NCI-H82 (cell line): ENCODE measurements at regions not wholly inside any gene's neighbourhood (a gene's known extent, or its start where the extent isn't known, plus 50 kb on each side); places are given as distances from the start of the nearest gene placed in this dataset.
"Not testable (repeated sequence)": the region's sequence is repeated elsewhere in the genome, so short reads cannot be mapped to it uniquely, and the experiment has no call there.

Experiments used
- DNase-seq: peaks from one replicate; lab custom pipeline; 2025; lab: John Stamatoyannopoulos, UW

- DNase-seq: no peak
These were observed 222.5 kb upstream of the TAS2R1 start for GRCh38 chr5:9852671-9853070.

GRCh38 chr5:9851458-9851857 is 221.3 kb upstream of the TAS2R1 start:
- DNase-seq: no peak

DNA sequence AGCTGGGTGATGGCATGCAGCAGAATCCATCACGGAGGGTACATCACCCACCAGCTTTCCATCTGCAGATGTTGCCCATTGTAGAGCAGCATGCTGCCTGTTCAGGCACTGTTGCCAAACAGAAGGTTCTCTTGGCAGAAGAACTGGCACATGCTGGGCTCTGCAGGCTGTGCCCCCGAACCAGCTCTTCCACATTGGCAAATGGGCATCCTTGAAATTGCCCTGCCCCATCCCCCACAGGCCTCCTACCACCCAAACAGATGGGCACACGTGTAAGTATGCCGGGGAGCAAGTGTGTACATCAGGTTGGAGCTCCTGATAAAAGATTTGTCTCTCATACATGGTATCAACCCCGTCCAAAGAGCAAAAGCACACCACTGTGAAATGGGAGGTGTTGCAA is 220.3 kb upstream of the TAS2R1 start:
- no peak for DNase-seq

GRCh38 chr5:9847631-9848030 is 217.5 kb upstream of the TAS2R1 start:
- DNase-seq: no peak

DNA sequence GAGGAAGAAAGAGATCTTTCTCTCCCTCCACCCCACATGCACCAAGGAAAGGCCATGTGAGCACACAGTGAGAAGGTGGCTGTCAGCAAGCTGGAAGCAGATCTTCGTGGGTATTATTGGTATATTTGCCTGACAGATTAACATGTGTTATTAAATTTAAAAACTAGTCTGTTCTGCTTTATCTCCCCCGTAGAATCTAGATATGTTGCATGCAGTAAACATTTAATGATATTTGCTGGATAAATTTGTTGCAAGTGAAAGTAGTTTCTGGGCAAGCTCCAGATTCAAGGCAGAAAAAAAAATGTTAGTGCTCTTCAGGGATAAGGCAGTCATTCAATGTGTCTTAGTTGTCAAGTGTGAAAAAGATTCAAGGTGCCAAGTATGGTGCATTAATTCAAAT is 215.0 kb upstream of the TAS2R1 start:
- DNase-seq: no peak

- no peak for DNase-seq
These were observed 211.5 kb upstream of the TAS2R1 start for GRCh38 chr5:9841516-9842170.

DNA sequence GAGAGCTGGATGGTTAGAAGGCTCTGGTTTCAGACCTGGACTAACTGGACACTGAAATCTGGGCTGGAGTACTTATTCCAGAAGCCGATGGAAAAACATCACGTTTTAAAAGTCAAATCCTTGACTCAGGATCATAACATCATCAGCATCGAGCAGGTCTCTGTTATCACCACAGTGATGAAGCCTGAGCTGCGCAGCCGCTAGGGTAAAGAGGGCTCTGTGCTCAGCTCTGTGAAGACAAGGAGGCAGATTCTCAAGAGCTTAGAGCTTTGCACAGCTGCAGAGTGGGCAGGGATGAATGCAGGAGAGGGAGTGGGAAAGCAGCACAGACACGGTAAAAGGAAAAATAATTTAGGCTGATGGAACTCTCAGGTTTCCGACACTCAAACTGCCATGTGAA is 208.8 kb upstream of the TAS2R1 start:
- peak; percentile 65 for DNase-seq

GRCh38 chr5:9834871-9835770 is 205.0 kb upstream of the TAS2R1 start:
- peak; percentile 31 for DNase-seq

GRCh38 chr5:9833871-9834270 is 203.7 kb upstream of the TAS2R1 start:
- peak; percentile 57 for DNase-seq

- DNase-seq: no peak
These were observed 202.8 kb upstream of the TAS2R1 start for GRCh38 chr5:9832921-9833320.

DNA sequence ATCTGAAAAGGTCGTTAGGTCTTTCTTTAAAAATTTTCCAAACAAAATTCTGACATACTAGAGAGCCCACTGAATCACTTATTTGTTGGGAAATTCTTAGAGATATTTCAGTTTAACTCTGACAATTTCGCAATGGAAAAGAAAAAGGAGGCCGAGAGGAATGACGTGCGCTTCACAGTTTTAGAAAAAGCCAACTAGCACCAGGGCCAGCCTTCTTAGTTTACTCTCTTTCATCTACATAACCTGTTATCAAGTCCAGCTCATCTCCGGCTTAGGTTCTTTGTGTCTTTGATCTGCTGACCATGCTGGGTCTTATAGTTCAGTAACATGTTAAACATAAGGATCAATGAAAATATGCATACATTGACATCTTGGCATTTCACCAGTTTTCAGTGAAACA is 201.7 kb upstream of the TAS2R1 start:
- no peak for DNase-seq

- no peak for DNase-seq
These were observed 200.0 kb upstream of the TAS2R1 start for GRCh38 chr5:9830184-9830583.

- no peak for DNase-seq
These were observed 199.5 kb upstream of the TAS2R1 start for GRCh38 chr5:9829621-9830020.

- DNase-seq: no peak
These were observed 190.7 kb upstream of the TAS2R1 start for GRCh38 chr5:9820691-9821449.

DNA sequence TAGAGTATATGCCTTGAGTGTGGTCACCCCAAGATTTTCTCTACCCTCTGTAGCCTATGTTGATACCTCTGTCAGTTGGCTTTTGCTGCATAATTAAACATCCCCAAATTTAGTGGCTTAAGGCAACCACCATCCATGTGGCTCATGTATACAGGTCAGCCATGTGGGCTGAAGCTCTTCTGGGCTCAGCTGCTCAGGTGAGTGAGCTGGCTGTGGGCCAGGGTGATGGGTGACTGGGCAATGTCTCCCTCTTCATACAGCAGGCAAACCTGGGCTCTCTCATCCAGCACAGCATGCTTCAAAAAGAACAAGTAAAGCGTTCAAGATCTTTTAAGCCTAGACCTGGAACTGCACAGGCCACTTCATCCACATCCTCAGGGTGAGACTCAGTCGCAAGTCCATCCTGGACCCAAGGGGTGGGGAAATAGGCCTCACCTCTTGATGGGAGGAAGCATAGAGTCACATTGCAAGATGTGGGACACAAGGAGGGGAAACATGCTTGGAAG is 188.2 kb upstream of the TAS2R1 start:
- DNase-seq: no peak

- DNase-seq: no peak
These were observed 187.7 kb upstream of the TAS2R1 start for GRCh38 chr5:9817819-9818218.

GRCh38 chr5:9815051-9815450 is 184.9 kb upstream of the TAS2R1 start:
- DNase-seq: no peak

DNA sequence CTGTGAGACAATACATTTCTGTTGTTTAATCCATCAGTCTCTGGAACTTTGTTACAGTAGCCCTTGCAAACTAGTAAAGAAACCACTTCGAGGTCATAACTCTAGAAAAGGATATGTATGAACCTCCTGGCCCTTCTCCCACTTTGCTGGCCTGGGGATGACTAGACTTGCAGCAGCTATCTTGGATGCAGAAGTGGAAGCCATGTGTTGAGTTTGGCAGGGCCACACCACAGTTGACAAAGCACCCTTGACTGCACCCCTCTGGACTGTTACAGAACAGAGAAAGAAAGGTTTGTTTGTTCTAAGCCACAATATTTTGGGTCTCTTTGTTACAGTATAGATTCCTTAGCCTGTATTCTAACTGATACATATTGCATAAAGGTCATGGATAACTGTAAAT is 183.2 kb upstream of the TAS2R1 start:
- DNase-seq: no peak

- not testable (repeated sequence) for DNase-seq
These were observed 177.2 kb upstream of the TAS2R1 start for GRCh38 chr5:9807366-9807765.

DNA sequence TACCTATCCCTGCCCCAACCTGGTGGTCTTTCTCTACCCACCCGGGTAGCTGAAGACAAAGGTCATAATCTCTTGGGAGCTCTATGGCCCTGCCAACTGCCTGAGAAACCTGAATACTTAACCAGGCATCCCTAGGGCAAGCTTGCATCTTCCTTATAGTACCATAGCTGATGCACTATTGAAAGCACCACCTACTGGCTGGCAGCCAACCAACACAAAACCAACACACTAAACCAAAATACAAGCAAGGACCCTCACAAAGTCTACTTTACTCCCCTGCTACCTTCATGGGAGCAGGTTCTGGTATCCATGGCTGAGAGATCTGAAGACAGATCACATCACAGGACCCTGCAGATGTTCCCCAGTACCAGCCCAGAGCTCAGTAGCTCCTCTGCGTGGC is 171.8 kb upstream of the TAS2R1 start:
- DNase-seq: no peak

- no peak for DNase-seq
These were observed 169.5 kb upstream of the TAS2R1 start for GRCh38 chr5:9799606-9800005.

DNA sequence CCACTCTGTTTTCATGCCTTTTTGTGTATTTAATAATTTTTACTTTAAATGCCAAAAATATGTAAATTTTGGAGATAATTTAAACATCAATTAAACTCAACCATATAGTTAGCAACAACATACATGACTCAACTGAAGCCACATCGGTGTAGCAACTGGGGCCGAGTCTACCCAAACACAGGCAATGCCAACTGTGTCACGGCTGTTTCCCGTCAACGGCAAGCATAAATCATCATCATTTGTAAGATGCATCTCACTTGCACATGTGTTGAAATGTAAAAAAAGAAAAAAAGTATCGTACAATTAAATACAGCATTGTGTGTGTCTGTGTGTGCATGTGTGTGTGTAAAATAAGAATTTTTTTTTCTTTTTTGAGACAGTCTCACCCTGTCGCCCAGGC is 160.1 kb upstream of the TAS2R1 start:
- no peak for DNase-seq

DNA sequence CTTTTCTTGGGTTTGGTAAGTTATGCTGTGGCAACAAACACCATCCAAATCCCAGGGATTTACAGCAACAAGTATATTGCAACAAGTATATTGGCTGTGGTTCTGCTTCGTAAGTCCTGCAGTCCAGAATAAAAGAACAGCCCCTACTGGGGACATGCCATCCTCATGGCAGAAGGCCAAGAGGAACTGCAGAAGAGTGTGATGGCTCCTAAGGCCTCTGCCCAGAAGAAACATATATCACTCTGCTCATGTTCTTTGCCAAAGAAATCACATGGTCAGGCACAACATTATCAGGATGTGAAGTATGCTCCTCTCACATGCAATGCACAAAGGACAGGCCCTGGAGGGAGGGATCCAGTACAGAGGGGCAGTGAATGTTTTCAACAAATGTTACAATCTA is 159.6 kb upstream of the TAS2R1 start:
- DNase-seq: no peak
